Effector memory CD8-positive, alpha-beta T cell (primary cell): ENCODE measurements at regions not wholly inside any gene's neighbourhood (a gene's known extent, or its start where the extent isn't known, plus 50 kb on each side); places are given as distances from the start of the nearest gene placed in this dataset.

Experiments used
- ATAC-seq: fragments of 150-1000 bp; cut with Tn5 transposase; replicated peaks from 2 replicates; pipeline ENCODE4 v1.10.0; 2021; ENCODE audit warnings: mild to moderate bottlenecking, moderate library complexity
- DNase-seq, 3 experiments: peaks; one replicate each; pipeline ENCODE4 v3.0.0; 2021
- H3K27ac Mint-ChIP-seq, 2 donors: one replicate each; pipeline ENCODE4 v1.8.0; 2022; ENCODE audit warnings: mild to moderate bottlenecking in 2 of 2, mixed read lengths in 2 of 2, moderate library complexity in 2 of 2
- H3K27me3 Mint-ChIP-seq, 2 donors: one replicate each; pipeline ENCODE4 v1.8.0; 2022; ENCODE audit warnings: mixed read lengths in 2 of 2
- H3K36me3 Mint-ChIP-seq: one replicate; pipeline ENCODE4 v1.8.0; 2022; ENCODE audit warnings: mild to moderate bottlenecking, moderate library complexity, mixed read lengths; ENCODE audit not compliant: insufficient read depth
- H3K4me1 Mint-ChIP-seq, 2 donors: one replicate each; pipeline ENCODE4 v1.8.0; 2022; ENCODE audit warnings: low read depth in 2 of 2, mixed read lengths in 2 of 2
- H3K4me3 Mint-ChIP-seq, 2 donors: one replicate each; pipeline ENCODE4 v1.8.0; 2022; ENCODE audit warnings: mild to moderate bottlenecking in 2 of 2, mixed read lengths in 2 of 2, moderate library complexity in 2 of 2
- H3K9me3 Mint-ChIP-seq, 2 donors: one replicate each; pipeline ENCODE4 v1.8.0; 2022; ENCODE audit warnings: mixed read lengths in 2 of 2

DNA sequence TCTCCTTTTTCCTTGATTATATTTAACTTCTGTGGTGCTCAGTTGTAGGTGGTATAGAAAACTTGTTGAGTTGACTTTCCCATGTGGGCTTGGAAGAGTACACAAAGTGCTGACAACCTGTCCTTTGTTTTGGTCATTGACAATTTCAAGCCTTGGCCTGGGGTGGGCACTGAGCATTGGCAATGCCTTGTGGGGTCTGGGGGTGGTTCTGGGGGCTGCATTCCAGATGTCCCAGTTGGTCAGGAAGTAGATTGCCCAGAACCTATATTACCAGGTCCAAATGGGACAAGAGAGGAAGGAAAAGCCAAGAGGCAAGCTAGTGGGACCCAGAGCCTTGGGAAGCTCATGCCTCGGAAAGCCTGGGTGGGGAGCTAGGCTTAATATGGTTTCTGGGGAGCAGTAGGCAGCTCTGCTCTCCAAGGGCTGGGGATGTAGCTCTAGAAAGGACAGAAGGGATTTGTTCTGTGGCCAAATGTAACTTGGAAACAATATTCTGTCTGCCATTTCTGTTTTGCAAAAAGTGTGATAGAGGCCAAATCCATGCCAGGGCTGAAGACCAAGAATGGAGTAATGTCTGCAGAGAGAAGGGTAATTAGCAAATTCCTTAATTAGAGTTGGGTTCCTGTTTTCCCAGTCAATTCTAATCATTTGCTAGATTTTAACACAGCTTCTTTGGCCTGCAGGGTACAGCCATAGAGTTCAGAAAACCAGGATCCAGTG lies 87.4 kb downstream of the SLC4A3 start:
- H3K27ac Mint-ChIP-seq = no peak overlapping the region
- DNase-seq (no peak), ATAC-seq (no peak)
- H3K9me3 Mint-ChIP-seq = peaks cover 4 to 15% of the 10 kb centered on the region in 2 donors
- H3K36me3 Mint-ChIP-seq = peaks cover 3% of the 10 kb centered on the region
- H3K4me1 Mint-ChIP-seq = no peaks in the 10 kb centered on the region
- peaks cover 31 to 43% of the 10 kb centered on the region in 2 donors for H3K27me3 Mint-ChIP-seq
- H3K4me3 Mint-ChIP-seq = no peak overlapping the region

DNA sequence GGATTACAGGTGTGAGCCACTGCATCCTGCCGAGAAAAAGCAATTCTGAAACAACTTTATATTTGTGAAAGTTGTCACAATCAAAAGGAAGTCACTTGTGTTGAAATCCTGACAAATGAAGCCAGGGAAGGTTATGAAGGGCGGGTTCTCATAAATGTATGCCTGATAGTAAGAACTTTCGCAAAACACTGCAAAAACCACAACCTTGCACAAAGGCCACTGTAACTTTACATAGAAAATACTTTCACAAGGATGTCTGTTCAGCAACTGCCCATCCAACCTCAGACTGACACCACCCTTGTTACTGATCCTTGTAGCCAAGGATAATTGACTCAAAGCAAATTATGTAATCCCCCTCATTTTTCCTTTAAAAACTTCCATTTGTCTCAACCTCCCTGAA lies 90.6 kb downstream of the SLC4A3 start:
- no peak for DNase-seq

DNA sequence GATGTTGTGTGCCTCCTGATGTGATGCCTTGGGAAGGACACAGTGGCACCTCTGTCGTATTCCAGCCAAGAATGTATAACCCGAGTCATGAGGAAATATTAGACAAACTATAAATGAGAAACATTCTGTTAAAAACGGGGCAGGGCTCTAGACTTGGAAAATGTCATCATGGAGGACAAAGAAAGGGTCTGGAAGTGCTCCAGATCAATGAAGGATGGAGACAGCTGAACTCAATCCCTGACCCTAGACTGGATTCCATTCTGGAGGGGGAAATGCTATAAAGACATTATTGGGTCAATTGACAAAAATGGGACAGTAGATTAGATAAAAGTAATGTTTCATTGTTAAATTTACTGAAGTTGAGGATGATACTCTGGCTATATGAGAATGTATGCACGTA lies 92.1 kb downstream of the SLC4A3 start:
- ATAC-seq (no peak), DNase-seq (no peak)
- no peak overlapping the region for H3K4me3 Mint-ChIP-seq
- no peak overlapping the region for H3K27ac Mint-ChIP-seq
- H3K4me1 Mint-ChIP-seq = no peaks in the 10 kb centered on the region
- no peaks in the 10 kb centered on the region for H3K9me3 Mint-ChIP-seq
- H3K27me3 Mint-ChIP-seq = peaks cover 16 to 18% of the 10 kb centered on the region in 2 donors
- no peaks in the 10 kb centered on the region for H3K36me3 Mint-ChIP-seq

More for the DNA sequence above, 90.6 kb downstream of the SLC4A3 start:
- peaks cover 1% of the 10 kb centered on the region for H3K36me3 Mint-ChIP-seq
- H3K4me3 Mint-ChIP-seq = no peak overlapping the region
- H3K27me3 Mint-ChIP-seq = peaks cover 17 to 22% of the 10 kb centered on the region in 2 donors
- H3K4me1 Mint-ChIP-seq = no peaks in the 10 kb centered on the region
- ATAC-seq = no peak
- no peak overlapping the region for H3K27ac Mint-ChIP-seq
- H3K9me3 Mint-ChIP-seq = peaks cover 3 to 5% of the 10 kb centered on the region in 2 donors

DNA sequence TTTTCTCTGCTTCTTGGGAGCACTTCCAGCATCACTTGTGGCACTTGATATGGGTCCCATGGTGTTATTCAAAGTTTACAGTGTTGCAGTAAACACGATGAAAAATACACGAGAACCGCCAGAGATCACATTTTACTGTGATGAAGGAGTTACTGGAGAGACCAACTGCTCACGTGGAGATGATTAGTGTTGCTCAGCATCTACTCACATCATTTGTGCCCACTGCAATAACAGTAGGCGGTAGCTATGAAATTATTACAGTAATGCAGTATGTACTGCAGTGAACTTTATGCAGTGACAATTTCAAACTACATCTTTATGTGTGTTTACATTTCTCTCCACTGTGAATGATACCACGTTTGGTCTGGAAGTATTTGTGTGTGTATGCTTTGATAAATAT lies 93.5 kb downstream of the SLC4A3 start:
- no peak for DNase-seq
- Mint-ChIP-seq H3K9me3 (no peaks in the 10 kb centered on the region), H3K4me3 (no peak overlapping the region), H3K27ac (no peak overlapping the region), H3K36me3 (no peaks in the 10 kb centered on the region), H3K27me3 (peaks cover 27 to 28% of the 10 kb centered on the region in 2 donors), H3K4me1 (no peaks in the 10 kb centered on the region)
- no peak for ATAC-seq

DNA sequence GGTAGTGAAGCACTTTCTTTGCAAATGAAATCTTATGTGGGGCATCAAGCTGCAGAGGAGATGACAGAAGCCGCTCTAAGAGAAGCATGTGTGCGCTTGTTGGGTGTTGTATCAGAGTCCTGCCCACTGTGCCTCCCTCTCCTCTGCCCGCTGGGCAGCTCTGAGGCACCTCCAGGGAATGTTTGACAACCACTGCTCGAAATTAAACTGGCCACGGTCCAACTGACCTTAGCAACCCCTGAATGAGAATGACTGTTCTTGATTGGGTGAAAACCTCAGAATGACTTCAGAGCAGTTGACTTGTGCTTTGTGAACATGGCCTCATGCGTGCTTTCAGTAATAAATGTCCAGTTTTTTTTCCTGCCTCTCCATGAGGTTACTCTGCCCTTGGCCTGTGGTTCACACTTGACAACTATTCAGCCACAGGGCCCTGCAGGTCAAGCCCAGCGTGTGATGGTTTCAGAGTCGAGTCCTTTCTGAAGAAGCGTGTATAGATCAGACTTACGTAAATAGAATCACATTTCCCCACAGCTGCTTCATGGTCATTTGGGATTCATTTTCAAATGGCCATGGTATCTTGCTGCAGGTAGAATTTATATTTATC lies 94.9 kb downstream of the SLC4A3 start:
- no peak for DNase-seq
- peaks cover 40 to 41% of the 10 kb centered on the region in 2 donors for H3K27me3 Mint-ChIP-seq
- H3K36me3 Mint-ChIP-seq = no peaks in the 10 kb centered on the region
- no peak overlapping the region for H3K4me3 Mint-ChIP-seq
- no peaks in the 10 kb centered on the region for H3K9me3 Mint-ChIP-seq
- H3K4me1 Mint-ChIP-seq = no peaks in the 10 kb centered on the region
- no peak overlapping the region for H3K27ac Mint-ChIP-seq
- no peak for ATAC-seq

DNA sequence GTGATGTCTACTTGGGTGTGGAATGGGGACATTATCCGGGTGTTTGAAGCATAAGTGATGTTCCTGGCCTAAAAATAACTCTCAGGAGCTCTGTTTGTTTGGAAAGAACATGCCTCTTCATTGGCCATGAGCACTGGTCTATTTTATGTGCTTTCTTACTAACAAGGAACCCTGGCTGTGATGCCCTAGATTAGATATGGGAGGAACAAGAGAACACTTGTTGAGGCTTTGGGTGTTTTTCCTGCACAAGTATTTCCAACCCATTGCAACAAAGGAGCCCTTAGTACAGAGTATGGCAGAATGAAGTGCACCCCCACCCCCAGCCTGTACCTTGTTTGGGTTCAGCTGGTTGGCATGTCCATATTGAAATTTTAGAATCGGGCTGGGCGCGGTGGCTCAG lies 95.9 kb downstream of the SLC4A3 start:
- Mint-ChIP-seq H3K27me3 (peaks cover 39 to 40% of the 10 kb centered on the region in 2 donors), H3K27ac (no peak overlapping the region), H3K9me3 (no peaks in the 10 kb centered on the region), H3K4me1 (no peaks in the 10 kb centered on the region), H3K36me3 (no peaks in the 10 kb centered on the region), H3K4me3 (no peak overlapping the region)
- DNase-seq = no peak
- no peak for ATAC-seq

DNA sequence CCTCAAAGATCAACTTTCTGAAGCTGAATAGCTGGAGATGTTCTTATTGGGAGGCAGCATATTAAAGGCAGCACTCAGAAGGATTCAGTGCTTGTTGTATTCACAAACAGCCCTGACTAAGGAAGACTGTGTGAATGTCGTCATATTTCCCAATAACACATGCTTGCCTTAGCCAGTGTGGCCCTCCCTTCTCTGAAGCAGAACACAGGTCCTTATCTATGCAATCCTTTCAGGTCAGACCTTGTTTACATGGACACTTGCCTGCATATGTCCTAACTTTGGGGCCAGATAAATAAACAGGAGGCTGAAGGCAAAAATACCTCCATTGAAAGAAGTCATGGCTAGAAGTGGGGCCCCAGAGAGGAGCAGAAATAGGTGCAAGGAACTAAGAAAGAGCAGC lies 97.2 kb downstream of the SLC4A3 start:
- Mint-ChIP-seq H3K9me3 (no peaks in the 10 kb centered on the region), H3K4me3 (no peak overlapping the region), H3K27ac (no peak overlapping the region), H3K27me3 (peaks cover 27 to 31% of the 10 kb centered on the region in 2 donors), H3K36me3 (no peaks in the 10 kb centered on the region), H3K4me1 (no peaks in the 10 kb centered on the region)
- DNase-seq (no peak), ATAC-seq (no peak)

DNA sequence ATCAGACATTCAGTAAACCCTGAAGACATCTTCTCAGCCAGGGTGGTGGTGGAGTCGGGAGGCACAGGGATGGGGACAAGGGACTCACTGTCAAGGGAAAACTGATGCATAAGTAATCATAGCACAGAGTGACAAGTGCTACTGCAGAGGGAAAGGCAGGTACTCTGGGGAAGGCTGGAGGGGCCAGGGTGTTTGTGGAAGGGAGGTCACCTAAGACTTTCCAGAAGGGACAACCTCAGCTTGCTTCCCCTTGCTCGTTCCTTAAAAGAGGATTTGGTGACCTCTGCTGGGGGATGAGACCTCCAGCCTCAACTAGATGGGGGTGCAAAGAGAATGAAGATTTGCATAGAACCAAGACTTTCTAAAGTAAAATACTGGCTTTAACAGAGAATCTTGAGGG lies 99.5 kb downstream of the SLC4A3 start:
- H3K4me3 Mint-ChIP-seq = no peak overlapping the region
- ATAC-seq (no peak), DNase-seq (no peak)
- no peaks in the 10 kb centered on the region for H3K36me3 Mint-ChIP-seq
- no peaks in the 10 kb centered on the region for H3K4me1 Mint-ChIP-seq
- H3K9me3 Mint-ChIP-seq = no peaks in the 10 kb centered on the region
- peaks cover 27 to 31% of the 10 kb centered on the region in 2 donors for H3K27me3 Mint-ChIP-seq
- H3K27ac Mint-ChIP-seq = no peak overlapping the region

DNA sequence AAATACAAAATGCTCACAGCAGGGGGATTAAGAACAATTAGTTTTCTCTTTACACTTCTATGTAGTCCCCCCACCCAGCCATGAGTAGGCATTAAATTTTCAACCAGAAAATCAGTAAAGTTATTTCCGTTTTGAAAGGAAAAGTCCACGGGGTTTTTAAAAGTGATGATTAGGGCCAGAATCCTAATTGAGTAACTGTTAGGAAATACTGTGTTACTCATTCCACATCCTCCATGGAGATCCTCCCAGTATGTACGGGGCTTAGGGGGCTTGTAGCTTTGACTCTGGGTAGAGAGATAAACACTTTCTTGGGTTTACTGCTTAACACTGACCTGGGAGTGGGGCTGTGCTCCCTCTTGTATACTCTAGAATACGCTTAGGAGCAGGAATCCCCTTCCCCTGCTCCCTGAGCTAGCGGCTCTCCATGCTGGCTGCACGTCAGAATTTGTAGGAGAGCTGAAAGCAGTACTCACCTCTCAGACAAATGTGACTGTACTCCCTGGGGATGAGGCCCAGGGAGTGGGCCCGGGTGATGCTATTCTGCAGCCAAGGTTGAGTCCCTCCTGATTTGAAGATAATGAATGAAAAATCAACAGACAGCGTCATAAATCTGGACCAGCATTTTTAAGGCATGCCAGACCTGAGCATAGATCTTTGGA lies 100.5 kb downstream of the SLC4A3 start:
- no peaks in the 10 kb centered on the region for H3K9me3 Mint-ChIP-seq
- H3K4me1 Mint-ChIP-seq = no peaks in the 10 kb centered on the region
- no peak overlapping the region for H3K4me3 Mint-ChIP-seq
- DNase-seq (no peak), ATAC-seq (no peak)
- no peak overlapping the region for H3K27ac Mint-ChIP-seq
- H3K27me3 Mint-ChIP-seq = peaks cover 29 to 34% of the 10 kb centered on the region in 2 donors
- no peaks in the 10 kb centered on the region for H3K36me3 Mint-ChIP-seq

DNA sequence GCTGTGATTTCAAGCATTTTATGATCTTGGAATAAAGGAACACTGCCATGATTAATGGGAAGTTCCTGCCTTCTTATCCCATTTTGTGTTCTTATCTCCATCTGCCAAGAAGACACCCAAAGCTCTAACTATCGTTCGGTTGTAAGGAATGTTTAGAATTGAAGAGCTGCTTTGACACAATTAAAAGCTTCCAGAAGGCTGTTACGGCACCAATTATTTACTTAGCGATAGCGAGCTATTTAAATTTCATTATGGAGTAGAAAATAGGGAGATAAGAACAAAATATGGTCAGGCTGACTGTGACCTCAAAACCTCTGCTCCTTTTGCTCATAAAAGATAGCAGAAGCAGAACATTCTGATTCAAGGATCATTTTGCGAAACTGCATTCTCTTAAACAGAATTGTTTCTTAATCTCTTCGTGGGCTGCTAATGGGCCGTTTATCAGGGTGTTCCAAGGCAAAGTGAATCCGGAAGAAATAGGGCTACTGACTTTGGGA lies 101.6 kb downstream of the SLC4A3 start:
- H3K27ac Mint-ChIP-seq = no peak overlapping the region
- ATAC-seq = no peak

DNA sequence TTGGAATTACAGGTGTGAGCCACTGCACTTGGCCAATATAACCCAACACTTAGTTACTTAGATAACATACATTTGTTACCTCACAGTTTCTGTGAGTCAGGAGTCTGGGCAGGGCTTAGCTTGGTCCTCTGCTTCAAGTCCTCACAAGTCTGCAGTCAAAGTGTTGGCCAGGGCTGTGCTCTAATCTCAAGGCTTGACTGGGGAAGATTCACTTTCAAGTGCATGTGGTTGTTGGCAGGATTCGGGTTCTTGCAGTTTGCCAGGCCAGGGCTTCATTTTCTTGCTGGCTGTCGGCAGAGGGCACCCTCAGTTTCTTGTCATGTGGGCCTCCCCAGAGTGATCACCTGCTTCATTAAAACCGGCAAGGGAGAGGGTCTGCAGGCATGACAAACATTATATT lies 103.7 kb downstream of the SLC4A3 start:
- DNase-seq (no peak), ATAC-seq (no peak)
- no peaks in the 10 kb centered on the region for H3K4me1 Mint-ChIP-seq
- H3K4me3 Mint-ChIP-seq = no peak overlapping the region
- H3K27me3 Mint-ChIP-seq = peaks cover 39 to 41% of the 10 kb centered on the region in 2 donors
- no peaks in the 10 kb centered on the region for H3K9me3 Mint-ChIP-seq
- H3K27ac Mint-ChIP-seq = no peak overlapping the region
- H3K36me3 Mint-ChIP-seq = no peaks in the 10 kb centered on the region

More for the DNA sequence above, 101.6 kb downstream of the SLC4A3 start:
- no peak for DNase-seq
- Mint-ChIP-seq H3K4me1 (no peaks in the 10 kb centered on the region), H3K27me3 (peaks cover 41% of the 10 kb centered on the region in 2 donors), H3K9me3 (no peaks in the 10 kb centered on the region), H3K36me3 (no peaks in the 10 kb centered on the region), H3K4me3 (no peak overlapping the region)

DNA sequence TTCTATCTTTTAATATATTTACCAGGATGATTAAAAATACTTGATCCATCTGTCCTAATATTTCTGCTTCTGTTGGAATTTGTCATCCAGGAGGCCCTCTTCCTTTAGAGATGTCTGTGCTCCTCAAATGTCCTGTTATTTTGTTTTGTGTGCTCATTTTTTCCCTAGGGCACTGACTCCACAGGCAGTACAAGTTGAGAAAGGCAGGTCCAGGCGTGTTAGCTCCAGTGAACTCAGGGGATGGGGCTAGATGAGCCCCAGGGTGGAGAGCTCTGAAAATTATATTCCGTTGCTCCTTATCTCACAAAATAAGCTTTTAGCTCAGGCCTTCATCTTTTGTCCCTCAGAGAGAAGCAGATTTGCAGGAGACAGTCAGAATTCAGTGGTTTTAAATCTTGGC lies 105.7 kb downstream of the SLC4A3 start:
- DNase-seq (no peak), ATAC-seq (no peak)
- H3K36me3 Mint-ChIP-seq = no peaks in the 10 kb centered on the region
- H3K27me3 Mint-ChIP-seq = peaks cover 34 to 46% of the 10 kb centered on the region in 2 donors
- no peaks in the 10 kb centered on the region for H3K4me1 Mint-ChIP-seq
- H3K9me3 Mint-ChIP-seq = no peaks in the 10 kb centered on the region
- H3K27ac Mint-ChIP-seq = no peak overlapping the region
- no peak overlapping the region for H3K4me3 Mint-ChIP-seq

DNA sequence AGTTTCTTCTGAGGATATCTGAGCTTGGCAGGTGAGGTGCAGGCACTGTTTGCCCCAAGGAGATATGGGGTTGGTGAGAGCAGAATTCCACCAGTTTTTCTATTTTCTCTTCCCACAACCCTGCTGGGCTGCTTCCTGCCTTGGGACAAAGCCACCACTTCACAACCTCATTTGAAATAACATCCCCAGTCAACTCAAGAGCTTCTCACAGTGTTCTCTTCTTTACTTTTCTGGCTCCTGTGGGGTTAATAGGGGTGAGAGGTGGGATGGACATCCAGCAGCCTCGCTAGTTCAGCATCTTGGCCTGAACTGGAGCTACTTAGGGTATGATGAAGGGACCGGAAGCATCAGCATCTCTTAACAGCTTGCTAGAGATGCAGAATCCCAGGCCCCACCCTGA lies 106.3 kb downstream of the SLC4A3 start:
- Mint-ChIP-seq H3K27ac (no peak overlapping the region), H3K9me3 (no peaks in the 10 kb centered on the region), H3K27me3 (peaks cover 34 to 52% of the 10 kb centered on the region in 2 donors), H3K4me1 (no peaks in the 10 kb centered on the region), H3K36me3 (no peaks in the 10 kb centered on the region), H3K4me3 (no peak overlapping the region)
- no peak for DNase-seq
- no peak for ATAC-seq

DNA sequence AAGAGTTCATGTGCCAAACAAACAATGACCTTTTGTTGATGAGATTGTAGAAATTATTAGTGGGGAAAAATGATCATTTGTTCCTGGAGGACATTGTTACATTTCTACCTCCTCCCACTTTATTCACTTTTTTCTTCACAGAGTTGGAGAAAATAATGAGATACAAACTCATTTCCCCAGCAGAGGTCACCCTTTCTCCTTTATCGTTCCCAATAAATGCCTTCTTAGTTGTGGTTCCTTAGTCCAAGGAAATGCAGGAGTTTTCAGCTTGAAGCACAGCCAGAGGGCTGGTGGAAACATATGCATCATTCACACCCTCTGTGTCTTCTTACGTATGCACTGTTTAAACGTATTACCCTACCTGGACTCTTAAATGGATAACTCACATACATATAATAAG lies 108.8 kb downstream of the SLC4A3 start:
- DNase-seq = no peak
- Mint-ChIP-seq H3K9me3 (no peaks in the 10 kb centered on the region), H3K4me3 (no peak overlapping the region), H3K4me1 (no peaks in the 10 kb centered on the region), H3K27me3 (peaks cover 40 to 72% of the 10 kb centered on the region in 2 donors), H3K36me3 (no peaks in the 10 kb centered on the region), H3K27ac (no peak overlapping the region)
- ATAC-seq = no peak
